DMS 273 (cell line): ENCODE measurements at regions not wholly inside any gene's neighbourhood (a gene's known extent, or its start where the extent isn't known, plus 50 kb on each side); places are given as distances from the start of the nearest gene placed in this dataset.

ENCODE experiments used
- DNase-seq: peaks from one replicate; lab custom pipeline; 2025; ENCODE audit not compliant: unreplicated experiment; lab: John Stamatoyannopoulos, UW

DNA sequence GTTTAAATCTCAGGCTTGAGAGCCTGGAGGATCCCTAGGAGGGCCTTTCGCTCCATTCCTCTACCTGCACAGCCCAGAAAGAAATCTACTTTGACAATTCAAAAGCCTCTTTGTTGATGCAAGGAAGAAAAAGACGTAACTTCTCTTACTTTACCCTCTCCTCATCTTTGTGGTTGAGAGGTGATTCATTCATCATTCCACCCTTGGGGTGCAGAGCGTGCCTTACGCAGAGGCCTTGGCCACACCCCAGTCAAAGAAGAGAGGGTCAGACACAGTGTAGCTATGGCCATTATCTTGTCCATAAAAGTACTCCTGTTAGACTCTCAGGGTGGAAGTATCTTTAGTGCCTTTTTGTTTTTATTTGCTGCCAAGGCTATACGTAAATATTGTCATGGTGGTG lies 184.0 kb downstream of the IRS2 start:
- DNase-seq, result no peak

- DNase-seq, result no peak
These were observed 186.3 kb downstream of the IRS2 start for GRCh38 chr13:109599901-109600657.

DNA sequence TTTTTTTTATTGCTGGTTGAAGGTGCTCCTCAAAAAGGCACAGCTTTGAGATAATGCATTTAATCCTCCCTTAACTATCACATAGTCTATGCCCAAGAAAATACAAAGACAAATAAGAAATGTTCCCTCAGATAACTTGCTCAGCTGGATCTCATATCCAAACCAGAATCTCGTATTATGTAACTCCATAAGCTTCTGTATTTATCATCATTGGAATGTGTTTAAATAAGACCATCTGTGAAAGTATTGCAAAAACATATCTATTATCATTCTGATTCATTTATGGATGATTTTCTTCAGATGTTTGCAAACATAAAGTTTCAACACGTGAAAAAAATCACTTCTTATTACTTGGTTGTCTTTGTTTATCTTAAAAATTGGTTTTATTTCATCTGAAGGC lies 190.9 kb downstream of the IRS2 start:
- no peak for DNase-seq

DNA sequence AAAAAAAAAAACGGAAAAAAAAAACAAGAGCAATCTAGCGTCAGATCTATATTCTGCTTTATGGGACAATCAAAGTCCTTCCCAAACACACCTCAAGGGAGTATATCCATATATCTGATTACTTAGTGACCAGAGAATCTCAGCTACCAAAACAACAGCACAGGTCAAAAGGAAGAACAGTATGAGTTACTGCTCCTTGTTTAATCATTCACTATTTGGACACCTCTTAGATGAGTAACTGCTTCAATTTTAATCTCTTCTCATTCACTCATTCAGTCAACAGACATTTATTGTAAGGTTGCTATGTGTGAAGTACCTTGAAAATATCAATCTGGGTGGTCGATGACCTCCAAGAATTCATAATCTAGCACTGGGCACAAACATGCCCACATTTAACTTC lies 193.2 kb downstream of the IRS2 start:
- DNase-seq, result no peak

DNA sequence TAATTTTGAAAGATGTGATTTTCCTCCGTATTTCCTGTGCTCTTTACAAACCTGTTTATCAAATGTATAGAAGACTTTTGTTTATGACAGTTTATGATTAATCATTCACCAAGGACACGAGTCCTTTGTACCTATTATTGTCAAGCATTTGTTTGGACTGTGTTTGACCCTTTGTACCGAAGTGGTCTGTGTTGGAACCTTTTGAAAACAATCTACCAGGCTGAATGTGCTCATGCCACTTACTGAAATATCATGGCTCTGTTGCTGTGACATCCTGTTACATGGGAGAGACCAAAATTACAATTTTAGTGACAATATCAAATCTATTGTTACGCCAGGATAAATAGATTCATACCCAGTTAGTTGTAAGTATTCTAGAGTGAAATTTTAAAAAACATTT lies 193.6 kb downstream of the IRS2 start:
- DNase-seq, result no peak

GRCh38 chr13:109587689-109588088 lies 198.7 kb downstream of the IRS2 start:
- no peak for DNase-seq

DNA sequence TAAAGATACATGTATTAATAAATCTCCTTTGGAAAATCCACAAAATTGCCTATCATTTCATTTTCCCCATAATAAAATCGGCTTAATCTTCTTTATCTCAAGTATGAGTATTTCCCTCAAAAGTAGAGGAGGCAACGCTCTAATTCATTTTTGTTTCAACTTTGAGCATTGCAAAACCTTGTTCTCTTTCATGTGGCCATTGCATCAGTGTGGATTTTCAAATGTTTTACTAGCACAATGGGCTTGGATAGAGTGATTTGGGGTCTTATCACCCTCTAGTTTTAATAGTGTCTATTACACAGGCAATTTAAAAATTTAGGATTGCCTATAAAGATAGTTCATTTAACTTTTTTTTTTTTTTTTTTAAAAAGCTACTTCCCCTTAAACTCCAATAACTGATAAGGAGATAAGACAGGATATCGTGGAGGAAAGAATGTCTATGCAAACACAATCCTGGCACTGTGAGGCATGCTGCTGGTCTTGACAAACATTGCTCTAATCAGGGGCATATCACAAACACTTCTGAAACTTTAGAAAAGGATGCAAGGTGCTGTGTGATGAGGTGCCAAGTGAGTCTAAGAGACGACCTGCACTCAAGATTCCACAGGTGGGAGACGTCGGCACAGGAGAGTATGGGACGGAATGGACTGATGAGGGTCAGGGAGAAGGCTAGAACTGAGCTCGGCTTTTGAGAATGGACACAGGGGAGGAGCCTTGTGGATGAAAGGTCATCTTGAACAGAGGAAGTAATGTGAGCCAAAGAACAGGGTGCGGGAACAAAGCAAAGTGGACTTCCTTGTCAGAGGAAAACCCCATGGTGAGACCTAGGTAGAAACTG lies 199.7 kb downstream of the IRS2 start:
- DNase-seq, result no peak

GRCh38 chr13:109584844-109585361 lies 201.5 kb downstream of the IRS2 start:
- no peak for DNase-seq

DNA sequence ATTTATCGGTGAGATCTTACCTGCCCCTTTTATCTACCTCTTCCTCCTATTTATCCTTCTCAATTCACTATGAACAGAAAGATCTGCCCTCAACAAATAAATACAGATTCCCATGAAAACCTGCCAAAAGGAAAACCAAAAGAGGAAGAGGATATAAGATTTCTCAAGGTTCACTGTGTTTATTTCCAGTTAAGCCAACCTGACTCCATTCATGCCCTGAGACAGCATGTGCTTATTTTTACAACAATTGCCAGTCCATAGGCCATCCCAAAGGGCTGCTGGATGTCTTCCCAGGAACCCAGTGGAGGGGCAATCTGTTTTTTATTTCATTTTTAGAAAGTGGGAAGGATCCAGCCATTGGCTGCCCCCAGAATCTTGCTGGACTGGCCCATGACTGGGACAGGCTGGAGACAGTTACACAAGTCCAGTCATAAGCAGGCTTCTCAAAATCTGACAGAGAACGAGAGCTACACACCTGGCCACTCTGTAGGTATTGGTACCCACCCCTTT lies 209.1 kb downstream of the IRS2 start:
- no peak for DNase-seq

- no peak for DNase-seq
These were observed 210.0 kb downstream of the IRS2 start for GRCh38 chr13:109576331-109576813.

- no peak for DNase-seq
These were observed 210.6 kb downstream of the IRS2 start for GRCh38 chr13:109575821-109576220.

GRCh38 chr13:109572389-109572788 lies 214.0 kb downstream of the IRS2 start:
- DNase-seq, result no peak

GRCh38 chr13:109569958-109570711 lies 216.2 kb downstream of the IRS2 start:
- DNase-seq, result no peak

GRCh38 chr13:109568339-109568818 lies 218.0 kb downstream of the IRS2 start:
- no peak for DNase-seq

DNA sequence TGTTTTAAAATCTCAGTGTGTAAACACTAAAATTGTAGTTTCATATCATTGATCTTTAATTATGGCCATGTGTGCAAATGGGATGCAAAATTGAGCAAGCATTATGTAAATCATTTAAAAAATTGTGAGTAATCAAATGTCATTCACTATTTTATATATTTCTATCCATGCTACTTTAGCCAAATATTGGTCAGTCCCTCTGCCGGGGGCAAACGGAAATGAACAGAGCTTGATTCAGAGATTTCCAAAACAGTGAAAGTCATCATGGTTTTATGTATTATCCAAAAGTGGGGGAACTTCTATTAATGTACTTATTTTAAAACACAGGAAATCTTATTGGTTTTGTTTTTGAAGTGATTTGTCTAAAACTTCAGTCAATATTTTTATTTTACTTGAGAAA lies 219.1 kb downstream of the IRS2 start:
- no peak for DNase-seq

GRCh38 chr13:109565877-109566276 lies 220.5 kb downstream of the IRS2 start:
- no peak for DNase-seq

- DNase-seq, result no peak
These were observed 238.0 kb downstream of the IRS2 start for GRCh38 chr13:109548374-109548773.

- no peak for DNase-seq
These were observed 238.4 kb downstream of the IRS2 start for GRCh38 chr13:109547942-109548341.

- DNase-seq, result no peak
These were observed 240.5 kb downstream of the IRS2 start for GRCh38 chr13:109545931-109546330.

- DNase-seq, result no peak
These were observed 245.3 kb downstream of the IRS2 start for GRCh38 chr13:109541081-109541480.

DNA sequence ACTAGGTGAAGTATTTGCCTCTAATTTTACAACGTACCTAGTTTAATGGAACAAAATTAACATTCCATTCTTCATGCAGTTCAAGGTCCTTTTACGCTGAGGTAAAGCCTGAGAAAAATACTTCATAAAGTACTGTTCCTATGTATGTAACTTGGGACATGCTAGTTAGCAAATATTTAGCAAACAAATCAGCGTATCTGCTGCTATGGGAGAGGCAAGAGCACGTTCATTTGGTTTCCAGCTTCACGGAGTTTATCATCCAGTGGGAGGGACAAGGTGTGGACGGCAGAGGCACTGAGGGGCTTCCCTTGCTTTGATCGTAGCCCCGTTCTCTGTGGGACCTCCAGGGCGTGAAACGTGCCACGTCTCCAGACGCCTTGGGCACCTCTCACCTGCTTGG lies 248.8 kb downstream of the IRS2 start:
- no peak for DNase-seq
